GM23248 (cell line): ENCODE measurements at regions not wholly inside any gene's neighbourhood (a gene's known extent, or its start where the extent isn't known, plus 50 kb on each side); places are given as distances from the start of the nearest gene placed in this dataset.

Source experiments
- EZH2 ChIP-seq: fragments of 200-600 bp; sonication (generic); IDR thresholded peaks from 2 replicates; pipeline ENCODE4 v1.6.1; 2018; ENCODE audit warnings: antibody characterized with exemption, mild to moderate bottlenecking; ENCODE audit not compliant: insufficient read depth, poor library complexity, severe bottlenecking
- EZH2phosphoT487 ChIP-seq: fragments of 200-600 bp; sonication (generic); IDR thresholded peaks from 2 replicates; pipeline ENCODE4 v1.6.1; 2018; ENCODE audit warnings: antibody characterized with exemption, moderate library complexity, mild to moderate bottlenecking, low read depth; ENCODE audit not compliant: insufficient read depth

- TF ChIP-seq EZH2 = no peak
- TF ChIP-seq EZH2phosphoT487 = no peak
Measured at GRCh38 chr10:91698258-91698657, 65.4 kb upstream of the PPP1R3C start.
